CD4-positive, alpha-beta T cell (primary cell): ENCODE measurements at regions not wholly inside any gene's neighbourhood (a gene's known extent, or its start where the extent isn't known, plus 50 kb on each side); places are given as distances from the start of the nearest gene placed in this dataset.

ENCODE experiments used
- ATAC-seq: fragments of 200-7000 bp; cut with Tn5 transposase; one replicate; pipeline ENCODE4 v1.10.0; 2022; ENCODE audit warnings: mild to moderate bottlenecking; ENCODE audit not compliant: poor library complexity
- CTCF ChIA-PET: fragments of 350-600 bp; sonication (Branson Sonifier 250); formaldehyde crosslinking; loops from one replicate; lab custom pipeline; 2021; ENCODE audit warnings: antibody characterized with exemption, inconsistent platforms; lab: Charles Lee
- POLR2A ChIA-PET: fragments of 350-600 bp; sonication (Branson Sonifier 250); formaldehyde crosslinking; loops from one replicate; lab custom pipeline; 2021; ENCODE audit warnings: antibody characterized with exemption, inconsistent platforms; lab: Charles Lee
- DNase-seq, 14 experiments: peaks; one replicate each; pipeline ENCODE4 v3.0.0-alpha.2; 2013 to 2020; ENCODE audit warnings: mixed read lengths in 2 of 14
- H3K27ac ChIP-seq, 2 donors: one replicate each; pipeline versions ENCODE4 v1.5.1 to v1.7.0; 2013; ENCODE audit warnings: low read length in 2 of 2, low read depth in 1 of 2, mild to moderate bottlenecking in 1 of 2
- H3K27me3 ChIP-seq, 2 experiments: 1 replicate in 1 of 2; 2 replicates in 1 of 2; pipeline versions ENCODE4 v1.6.1 to v1.7.0; 2013; ENCODE audit warnings: low read length in 2 of 2, control low read depth in 1 of 2, mild to moderate bottlenecking in 1 of 2, moderate library complexity in 1 of 2; ENCODE audit not compliant: insufficient read depth in 2 of 2, control insufficient read depth in 1 of 2
- H3K36me3 ChIP-seq: one replicate; pipeline ENCODE4 v1.6.1; 2013; ENCODE audit warnings: low read length, control low read depth; ENCODE audit not compliant: insufficient read depth
- H3K4me1 ChIP-seq: one replicate; pipeline ENCODE4 v1.6.1; 2013; ENCODE audit warnings: low read length, control low read depth; ENCODE audit not compliant: insufficient read depth
- H3K4me3 ChIP-seq: one replicate; pipeline ENCODE4 v1.5.1; 2013; ENCODE audit warnings: mild to moderate bottlenecking, low read length, moderate library complexity
- H3K9me3 ChIP-seq, 2 experiments: 1 replicate in 1 of 2; 2 replicates in 1 of 2; pipeline versions ENCODE4 v1.6.1 to v1.7.0; 2013; ENCODE audit warnings: low read length in 2 of 2, mild to moderate bottlenecking in 2 of 2, control low read depth in 1 of 2, moderate library complexity in 1 of 2; ENCODE audit not compliant: control insufficient read depth in 1 of 2, insufficient read depth in 1 of 2
- H3K27ac Mint-ChIP-seq: one replicate; pipeline ENCODE4 v1.8.0; 2020; ENCODE audit warnings: mixed read lengths
- H3K27me3 Mint-ChIP-seq: one replicate; pipeline ENCODE4 v1.8.0; 2021; ENCODE audit warnings: mixed read lengths
- H3K36me3 Mint-ChIP-seq: one replicate; pipeline ENCODE4 v1.8.0; 2021; ENCODE audit warnings: low read depth, mixed read lengths
- H3K4me1 Mint-ChIP-seq: one replicate; pipeline ENCODE4 v1.8.0; 2021; ENCODE audit warnings: low read depth, mixed read lengths
- H3K4me3 Mint-ChIP-seq: one replicate; pipeline ENCODE4 v1.8.0; 2020; ENCODE audit warnings: mild to moderate bottlenecking, mixed read lengths
- H3K9me3 Mint-ChIP-seq: one replicate; pipeline ENCODE4 v1.8.0; 2020; ENCODE audit warnings: mixed read lengths
- intact Hi-C, 2 experiments: fragments of 100-400 bp; cut with DNase I in 1 of 2; cut with micrococcal nuclease in 1 of 2; formaldehyde crosslinking; loops; one replicate each; pipeline versions ENCODE4 v1.15.1 to v1.9.0; 2023 to 2025; cut with DNase I, micrococcal nuclease
- TF ChIP-seq, protein P1 (sequence below): fragments of 200-600 bp; IDR thresholded peaks from one replicate; pipeline ENCODE4 v1.8.0; 2022; ENCODE audit warnings: antibody characterized with exemption, mild to moderate bottlenecking

- no peak overlapping the region for H3K4me3 ChIP-seq
- ChIA-PET CTCF (no interaction called here), POLR2A (no interaction called here)
- ATAC-seq (no peak), DNase-seq (no peak)
- no peaks in the 10 kb centered on the region for H3K27me3 ChIP-seq
- no peak overlapping the region for H3K4me3 Mint-ChIP-seq
- no peaks in the 10 kb centered on the region for H3K4me1 ChIP-seq
- no peaks in the 10 kb centered on the region for H3K9me3 Mint-ChIP-seq
- TF ChIP-seq, protein P1, sequence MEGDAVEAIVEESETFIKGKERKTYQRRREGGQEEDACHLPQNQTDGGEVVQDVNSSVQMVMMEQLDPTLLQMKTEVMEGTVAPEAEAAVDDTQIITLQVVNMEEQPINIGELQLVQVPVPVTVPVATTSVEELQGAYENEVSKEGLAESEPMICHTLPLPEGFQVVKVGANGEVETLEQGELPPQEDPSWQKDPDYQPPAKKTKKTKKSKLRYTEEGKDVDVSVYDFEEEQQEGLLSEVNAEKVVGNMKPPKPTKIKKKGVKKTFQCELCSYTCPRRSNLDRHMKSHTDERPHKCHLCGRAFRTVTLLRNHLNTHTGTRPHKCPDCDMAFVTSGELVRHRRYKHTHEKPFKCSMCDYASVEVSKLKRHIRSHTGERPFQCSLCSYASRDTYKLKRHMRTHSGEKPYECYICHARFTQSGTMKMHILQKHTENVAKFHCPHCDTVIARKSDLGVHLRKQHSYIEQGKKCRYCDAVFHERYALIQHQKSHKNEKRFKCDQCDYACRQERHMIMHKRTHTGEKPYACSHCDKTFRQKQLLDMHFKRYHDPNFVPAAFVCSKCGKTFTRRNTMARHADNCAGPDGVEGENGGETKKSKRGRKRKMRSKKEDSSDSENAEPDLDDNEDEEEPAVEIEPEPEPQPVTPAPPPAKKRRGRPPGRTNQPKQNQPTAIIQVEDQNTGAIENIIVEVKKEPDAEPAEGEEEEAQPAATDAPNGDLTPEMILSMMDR: no peak
- H3K9me3 ChIP-seq: peaks cover 0 to 12% of the 10 kb centered on the region in 2 experiments
- H3K36me3 Mint-ChIP-seq: no peaks in the 10 kb centered on the region
- H3K27me3 Mint-ChIP-seq: peaks cover 12% of the 10 kb centered on the region
- no peak overlapping the region for H3K27ac ChIP-seq
- no peaks in the 10 kb centered on the region for H3K4me1 Mint-ChIP-seq
- H3K27ac Mint-ChIP-seq: no peak overlapping the region
- no peaks in the 10 kb centered on the region for H3K36me3 ChIP-seq
- intact Hi-C loops: no loop called here
Observed at GRCh38 chr16:65965628-65966027, 400.9 kb upstream of the CDH5 start.

DNA sequence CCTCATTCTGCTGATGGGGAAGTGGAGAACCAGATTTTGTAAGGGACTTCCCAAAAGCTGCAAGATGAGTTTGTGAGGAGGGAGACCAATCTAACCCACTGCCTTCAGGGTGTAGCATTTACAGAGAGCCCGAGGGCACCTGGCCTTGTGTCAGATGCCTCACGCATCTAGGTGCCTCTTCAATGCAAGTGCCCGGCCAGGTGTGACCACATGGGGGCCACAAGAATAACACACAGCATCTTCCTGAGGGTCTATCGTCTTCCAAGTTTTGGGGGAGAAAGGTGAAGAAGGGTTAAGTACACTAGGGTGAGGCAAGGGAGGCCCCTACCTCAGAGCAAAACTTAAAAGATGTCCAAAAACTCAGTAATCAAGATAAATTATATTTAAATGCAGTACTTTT is 401.7 kb upstream of the CDH5 start:
- no peak overlapping the region for H3K4me3 Mint-ChIP-seq
- no peak overlapping the region for H3K27ac Mint-ChIP-seq
- H3K36me3 ChIP-seq: no peaks in the 10 kb centered on the region
- ChIA-PET POLR2A (no interaction called here), CTCF (no interaction called here)
- H3K4me1 ChIP-seq: no peaks in the 10 kb centered on the region
- H3K27ac ChIP-seq: no peak overlapping the region
- no peaks in the 10 kb centered on the region for H3K4me1 Mint-ChIP-seq
- no peak overlapping the region for H3K4me3 ChIP-seq
- ATAC-seq: no peak
- peaks cover 12% of the 10 kb centered on the region for H3K27me3 Mint-ChIP-seq
- intact Hi-C loops: no loop called here
- H3K27me3 ChIP-seq: no peaks in the 10 kb centered on the region
- TF ChIP-seq, protein P1: no peak
- DNase-seq: no peak
- H3K36me3 Mint-ChIP-seq: no peaks in the 10 kb centered on the region
- peaks cover 0 to 12% of the 10 kb centered on the region in 2 experiments for H3K9me3 ChIP-seq
- no peaks in the 10 kb centered on the region for H3K9me3 Mint-ChIP-seq

GRCh38 chr16:65961476-65962143 is 404.9 kb upstream of the CDH5 start:
- H3K27me3 ChIP-seq: no peaks in the 10 kb centered on the region
- no peaks in the 10 kb centered on the region for H3K4me1 ChIP-seq
- Mint-ChIP-seq H3K4me1 (no peaks in the 10 kb centered on the region), H3K9me3 (no peaks in the 10 kb centered on the region), H3K36me3 (no peaks in the 10 kb centered on the region), H3K27me3 (peaks cover 8% of the 10 kb centered on the region), H3K27ac (no peak overlapping the region), H3K4me3 (no peak overlapping the region)
- DNase-seq: no peak
- ChIA-PET CTCF (no interaction called here), POLR2A (no interaction called here)
- TF ChIP-seq, protein P1: no peak
- no peak for ATAC-seq
- no peaks in the 10 kb centered on the region for H3K36me3 ChIP-seq
- no peak overlapping the region for H3K27ac ChIP-seq
- intact Hi-C loops: no loop called here
- peaks cover 0 to 3% of the 10 kb centered on the region in 2 experiments for H3K9me3 ChIP-seq
- no peak overlapping the region for H3K4me3 ChIP-seq
